ENCODE measurements at regions not wholly inside any gene's neighbourhood (a gene's known extent, or its start where the extent isn't known, plus 50 kb on each side); places are given as distances from the start of the nearest gene placed in this dataset.

GRCh38 chr15:19992428-19992827 is 549.2 kb downstream of the GOLGA6L6 start:
- intact Hi-C loops (cut with micrococcal nuclease; ENCODE audit: unreplicated experiment) (no loop called here), in situ Hi-C loops (cut with HindIII; ENCODE audit: low pct_unique_long_range_greater_than_20kb, low sequenced_read_pairs) (no loop called here)
- DNase-seq (ENCODE audit: low read depth, low spot score) (no peak), ATAC-seq (no peak)
- POLR2A ChIA-PET: no interaction called here
- no peaks in the 10 kb centered on the region for H3K36me3 ChIP-seq (ENCODE audit: control insufficient read depth, insufficient read depth, low read length)
- H3K4me1 ChIP-seq (ENCODE audit: control insufficient read depth, insufficient read depth, low read length): no peaks in the 10 kb centered on the region
- TF ChIP-seq SIN3A (IDR thresholded peaks at IDR 0.05; ENCODE audit: borderline replicate concordance, insufficient read depth, low read depth, low read length): no peak
- TF ChIP-seq, protein P1, sequence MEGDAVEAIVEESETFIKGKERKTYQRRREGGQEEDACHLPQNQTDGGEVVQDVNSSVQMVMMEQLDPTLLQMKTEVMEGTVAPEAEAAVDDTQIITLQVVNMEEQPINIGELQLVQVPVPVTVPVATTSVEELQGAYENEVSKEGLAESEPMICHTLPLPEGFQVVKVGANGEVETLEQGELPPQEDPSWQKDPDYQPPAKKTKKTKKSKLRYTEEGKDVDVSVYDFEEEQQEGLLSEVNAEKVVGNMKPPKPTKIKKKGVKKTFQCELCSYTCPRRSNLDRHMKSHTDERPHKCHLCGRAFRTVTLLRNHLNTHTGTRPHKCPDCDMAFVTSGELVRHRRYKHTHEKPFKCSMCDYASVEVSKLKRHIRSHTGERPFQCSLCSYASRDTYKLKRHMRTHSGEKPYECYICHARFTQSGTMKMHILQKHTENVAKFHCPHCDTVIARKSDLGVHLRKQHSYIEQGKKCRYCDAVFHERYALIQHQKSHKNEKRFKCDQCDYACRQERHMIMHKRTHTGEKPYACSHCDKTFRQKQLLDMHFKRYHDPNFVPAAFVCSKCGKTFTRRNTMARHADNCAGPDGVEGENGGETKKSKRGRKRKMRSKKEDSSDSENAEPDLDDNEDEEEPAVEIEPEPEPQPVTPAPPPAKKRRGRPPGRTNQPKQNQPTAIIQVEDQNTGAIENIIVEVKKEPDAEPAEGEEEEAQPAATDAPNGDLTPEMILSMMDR (IDR thresholded peaks at IDR 0.05): no peak
- no peak for TF ChIP-seq REST (IDR thresholded peaks at IDR 0.05; ENCODE audit: insufficient read depth in 1 of 2, low read depth in 2 of 2, low read length in 1 of 2)
- TF ChIP-seq TCF7L2 (IDR thresholded peaks at IDR 0.05; ENCODE audit: low read depth, low read length): no peak
- TF ChIP-seq POLR2AphosphoS5 (IDR thresholded peaks at IDR 0.05; ENCODE audit: low read depth, low read length): no peak
- no peak overlapping the region for H3K27ac ChIP-seq (ENCODE audit: low read length)
- CTCF ChIA-PET: no interaction called here
- BruUV-seq (replicated peaks): no TSS peak
- no peaks in the 10 kb centered on the region for H3K9me3 ChIP-seq (ENCODE audit: control insufficient read depth, insufficient read depth, low read depth, low read length)
- H3K4me3 ChIP-seq (ENCODE audit: low read depth in 2 of 2, low read length in 2 of 2): no peak overlapping the region
- no peaks in the 10 kb centered on the region for H3K27me3 ChIP-seq (ENCODE audit: control insufficient read depth, insufficient read depth, low read length)

GRCh38 chr15:19988094-19988660 is 553.4 kb downstream of the GOLGA6L6 start:
- TF ChIP-seq REST (IDR thresholded peaks at IDR 0.05; ENCODE audit: insufficient read depth in 1 of 2, low read depth in 2 of 2, low read length in 1 of 2): no peak
- TF ChIP-seq, protein P1 (IDR thresholded peaks at IDR 0.05): no peak
- TF ChIP-seq POLR2AphosphoS5 (IDR thresholded peaks at IDR 0.05; ENCODE audit: low read depth, low read length): no peak
- TF ChIP-seq SIN3A (IDR thresholded peaks at IDR 0.05; ENCODE audit: borderline replicate concordance, insufficient read depth, low read depth, low read length): no peak
- TF ChIP-seq TCF7L2 (IDR thresholded peaks at IDR 0.05; ENCODE audit: low read depth, low read length): no peak
- intact Hi-C loops (cut with micrococcal nuclease; ENCODE audit: unreplicated experiment) (loop anchor here (10.0 kb wide), 1 partner anchor 63 kb away; no protein-coding TSS in a partner anchor), in situ Hi-C loops (cut with HindIII; ENCODE audit: low pct_unique_long_range_greater_than_20kb, low sequenced_read_pairs) (no loop called here)
- Histone ChIP-seq H3K27ac (ENCODE audit: low read length) (no peak overlapping the region), H3K4me1 (ENCODE audit: control insufficient read depth, insufficient read depth, low read length) (no peaks in the 10 kb centered on the region), H3K4me3 (ENCODE audit: low read depth in 2 of 2, low read length in 2 of 2) (no peak overlapping the region), H3K27me3 (ENCODE audit: control insufficient read depth, insufficient read depth, low read length) (no peaks in the 10 kb centered on the region), H3K9me3 (ENCODE audit: control insufficient read depth, insufficient read depth, low read depth, low read length) (no peaks in the 10 kb centered on the region), H3K36me3 (ENCODE audit: control insufficient read depth, insufficient read depth, low read length) (no peaks in the 10 kb centered on the region)
- no TSS peak for BruUV-seq (replicated peaks)
- ATAC-seq (no peak), DNase-seq (ENCODE audit: low read depth, low spot score) (no peak)
- ChIA-PET POLR2A (no interaction called here), CTCF (no interaction called here)

Measured in Panc1 (cell line).